ENCODE measurements at regions not wholly inside any gene's neighbourhood (a gene's known extent, or its start where the extent isn't known, plus 50 kb on each side); places are given as distances from the start of the nearest gene placed in this dataset.

DNA sequence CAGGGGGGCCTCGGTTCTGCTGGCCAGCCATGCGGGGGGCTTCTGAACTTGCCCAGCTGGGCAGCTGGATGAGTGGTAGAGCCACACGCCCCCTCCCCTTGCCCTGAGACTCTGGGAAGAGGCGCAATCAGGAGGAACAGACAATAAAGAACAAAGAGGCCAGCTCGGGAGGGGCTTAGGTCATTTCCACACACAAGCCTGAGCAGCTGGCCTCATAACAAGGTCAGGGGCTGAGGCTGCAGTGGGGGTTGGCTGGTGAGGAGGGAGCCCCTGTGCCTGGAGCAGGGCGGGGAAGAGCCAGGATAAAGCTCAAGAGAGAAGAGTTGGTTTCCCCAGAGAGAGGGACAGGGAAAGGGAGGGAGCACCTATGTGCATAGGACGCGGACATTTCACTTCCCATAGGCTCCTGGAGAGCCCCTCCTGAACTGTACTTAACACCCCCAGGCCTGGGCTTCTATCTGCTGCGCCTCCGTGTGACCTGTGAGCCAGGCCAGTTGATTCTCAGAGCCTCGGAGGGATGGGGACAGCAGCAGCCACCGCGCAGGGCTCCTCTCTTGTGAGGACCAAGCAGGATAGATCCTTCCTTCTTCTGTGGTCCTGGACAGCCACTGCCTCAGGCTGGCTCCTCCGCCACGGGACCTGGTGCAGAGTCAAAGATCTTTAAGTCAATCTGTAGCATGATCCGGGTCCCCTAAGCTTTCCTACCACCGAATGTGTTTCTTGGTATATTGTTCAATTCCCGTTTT lies 75.3 kb upstream of the GGTA1 start:
- Histone ChIP-seq H3K9me3 (no peaks in the 10 kb centered on the region), H3K4me1 (no peaks in the 10 kb centered on the region), H3K27ac (no peak overlapping the region), H3K36me3 (no peaks in the 10 kb centered on the region), H3K4me3 (no peak overlapping the region), H3K27me3 (no peaks in the 10 kb centered on the region)
- no peak for TF ChIP-seq POLR2A (IDR thresholded peaks at IDR 0.05)
- TF ChIP-seq, protein P1, sequence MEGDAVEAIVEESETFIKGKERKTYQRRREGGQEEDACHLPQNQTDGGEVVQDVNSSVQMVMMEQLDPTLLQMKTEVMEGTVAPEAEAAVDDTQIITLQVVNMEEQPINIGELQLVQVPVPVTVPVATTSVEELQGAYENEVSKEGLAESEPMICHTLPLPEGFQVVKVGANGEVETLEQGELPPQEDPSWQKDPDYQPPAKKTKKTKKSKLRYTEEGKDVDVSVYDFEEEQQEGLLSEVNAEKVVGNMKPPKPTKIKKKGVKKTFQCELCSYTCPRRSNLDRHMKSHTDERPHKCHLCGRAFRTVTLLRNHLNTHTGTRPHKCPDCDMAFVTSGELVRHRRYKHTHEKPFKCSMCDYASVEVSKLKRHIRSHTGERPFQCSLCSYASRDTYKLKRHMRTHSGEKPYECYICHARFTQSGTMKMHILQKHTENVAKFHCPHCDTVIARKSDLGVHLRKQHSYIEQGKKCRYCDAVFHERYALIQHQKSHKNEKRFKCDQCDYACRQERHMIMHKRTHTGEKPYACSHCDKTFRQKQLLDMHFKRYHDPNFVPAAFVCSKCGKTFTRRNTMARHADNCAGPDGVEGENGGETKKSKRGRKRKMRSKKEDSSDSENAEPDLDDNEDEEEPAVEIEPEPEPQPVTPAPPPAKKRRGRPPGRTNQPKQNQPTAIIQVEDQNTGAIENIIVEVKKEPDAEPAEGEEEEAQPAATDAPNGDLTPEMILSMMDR (IDR thresholded peaks at IDR 0.05), result no peak
- no peak for DNase-seq

GRCh38 chr9:121576281-121577075 lies 75.0 kb upstream of the DAB2IP start:
- H3K36me3 ChIP-seq, result no peaks in the 10 kb centered on the region
- no peak overlapping the region for H3K4me3 ChIP-seq
- H3K27ac ChIP-seq, result no peak overlapping the region
- TF ChIP-seq POLR2A (IDR thresholded peaks at IDR 0.05), result no peak
- TF ChIP-seq, protein P1 (IDR thresholded peaks at IDR 0.05), result no peak
- no peaks in the 10 kb centered on the region for H3K9me3 ChIP-seq
- DNase-seq, result no peak
- H3K27me3 ChIP-seq, result no peaks in the 10 kb centered on the region
- no peaks in the 10 kb centered on the region for H3K4me1 ChIP-seq

DNA sequence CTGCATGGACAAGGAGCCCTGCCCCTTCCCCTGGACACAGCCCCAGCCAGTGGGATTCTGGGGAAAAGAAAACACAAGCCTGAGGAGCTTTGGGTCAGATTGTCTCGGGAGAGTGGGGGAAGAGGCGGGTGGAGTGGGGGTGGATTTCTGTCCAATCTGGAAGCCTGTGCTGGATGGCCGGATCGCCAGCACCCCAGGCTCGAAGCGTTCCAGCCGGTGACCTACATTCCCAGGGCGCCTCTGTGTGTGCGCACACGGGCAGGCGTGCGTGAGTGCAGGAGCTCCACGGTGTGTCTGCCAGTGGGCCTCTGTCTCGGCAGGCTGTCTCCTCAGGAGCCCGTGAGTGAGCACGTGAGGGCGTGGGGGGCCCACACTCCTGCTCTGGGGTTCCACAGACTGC lies 74.3 kb upstream of the DAB2IP start:
- Histone ChIP-seq H3K4me1 (no peaks in the 10 kb centered on the region), H3K27ac (no peak overlapping the region), H3K27me3 (no peaks in the 10 kb centered on the region), H3K9me3 (no peaks in the 10 kb centered on the region), H3K4me3 (no peak overlapping the region), H3K36me3 (no peaks in the 10 kb centered on the region)
- TF ChIP-seq, protein P1 (IDR thresholded peaks at IDR 0.05), result no peak
- no peak for TF ChIP-seq POLR2A (IDR thresholded peaks at IDR 0.05)
- no peak for DNase-seq

DNA sequence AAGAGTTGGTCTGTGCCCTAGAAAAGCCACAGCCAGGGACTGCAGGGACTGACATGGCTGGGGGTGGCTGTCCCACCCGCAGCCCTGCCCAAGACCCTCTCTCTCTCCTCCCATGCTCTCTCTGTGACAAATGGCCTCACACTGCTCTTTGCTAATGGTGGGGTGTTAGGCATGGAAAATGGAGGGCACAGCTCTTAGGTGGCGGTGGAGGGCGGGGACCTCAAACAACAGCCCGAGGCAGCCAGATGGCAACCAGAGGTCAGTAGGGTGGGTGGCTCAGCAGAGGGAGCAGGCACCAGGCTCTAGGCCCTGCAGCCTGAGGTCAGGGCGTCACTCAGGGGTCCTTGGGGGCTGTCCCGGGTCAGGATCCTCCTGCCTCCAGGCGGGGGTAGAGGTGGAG lies 73.9 kb upstream of the DAB2IP start:
- Histone ChIP-seq H3K4me1 (no peaks in the 10 kb centered on the region), H3K4me3 (no peak overlapping the region), H3K36me3 (no peaks in the 10 kb centered on the region), H3K9me3 (no peaks in the 10 kb centered on the region), H3K27me3 (no peaks in the 10 kb centered on the region), H3K27ac (no peak overlapping the region)
- DNase-seq, result no peak
- TF ChIP-seq, protein P1 (IDR thresholded peaks at IDR 0.05), result no peak

DNA sequence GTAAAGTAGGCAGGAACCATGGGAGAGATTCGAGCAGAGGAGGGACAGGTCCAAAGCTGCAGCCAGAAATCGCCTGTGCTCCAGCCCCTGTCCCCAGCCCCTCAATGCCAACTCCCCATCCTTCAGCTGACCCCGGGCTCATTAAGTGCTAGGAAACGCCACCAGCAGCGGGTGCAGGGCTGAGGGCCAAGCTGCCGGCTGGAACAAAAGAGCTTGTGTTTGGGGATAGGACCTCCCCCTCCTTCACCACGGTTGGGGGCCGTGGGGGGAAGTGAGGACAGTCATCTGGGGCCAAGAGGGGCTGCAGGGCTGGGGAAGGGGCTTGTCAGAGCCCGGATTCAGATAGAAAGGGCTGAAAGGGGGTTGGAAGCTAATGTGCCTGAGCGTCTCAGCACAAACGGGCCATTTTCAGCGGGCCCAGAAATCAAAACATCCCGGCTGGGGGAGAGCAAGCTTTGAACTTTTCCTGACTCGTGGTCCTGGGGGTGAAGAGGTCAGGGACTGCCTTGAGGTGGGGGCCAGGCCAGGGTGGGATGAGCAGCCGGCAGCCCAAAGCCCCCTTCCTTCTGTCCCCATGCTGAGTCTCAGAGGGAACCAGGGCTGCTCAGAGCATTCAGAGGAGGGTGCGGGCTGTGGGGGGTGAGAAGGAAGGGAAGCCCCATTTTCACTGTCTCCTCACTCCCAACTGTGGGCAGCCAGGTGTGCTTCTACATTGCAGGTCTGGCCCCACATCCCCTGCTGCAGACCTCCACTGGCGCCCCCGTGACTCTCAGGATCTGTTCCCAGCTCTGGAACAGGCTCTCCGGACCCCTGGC lies 69.4 kb upstream of the DAB2IP start:
- no peak for DNase-seq

More for the DNA sequence above, 69.4 kb upstream of the DAB2IP start:
- H3K27me3 ChIP-seq, result no peaks in the 10 kb centered on the region
- no peaks in the 10 kb centered on the region for H3K36me3 ChIP-seq
- H3K4me3 ChIP-seq, result no peak overlapping the region
- TF ChIP-seq POLR2A (IDR thresholded peaks at IDR 0.05), result no peak
- TF ChIP-seq, protein P1 (IDR thresholded peaks at IDR 0.05), result no peak
- no peaks in the 10 kb centered on the region for H3K9me3 ChIP-seq
- no peak overlapping the region for H3K27ac ChIP-seq
- H3K4me1 ChIP-seq, result no peaks in the 10 kb centered on the region
